ENCODE measurements at regions not wholly inside any gene's neighbourhood (a gene's known extent, or its start where the extent isn't known, plus 50 kb on each side); places are given as distances from the start of the nearest gene placed in this dataset.
A peak's percentile ranks its signal among the peaks of the same experiment; 100 is the strongest.

DNA sequence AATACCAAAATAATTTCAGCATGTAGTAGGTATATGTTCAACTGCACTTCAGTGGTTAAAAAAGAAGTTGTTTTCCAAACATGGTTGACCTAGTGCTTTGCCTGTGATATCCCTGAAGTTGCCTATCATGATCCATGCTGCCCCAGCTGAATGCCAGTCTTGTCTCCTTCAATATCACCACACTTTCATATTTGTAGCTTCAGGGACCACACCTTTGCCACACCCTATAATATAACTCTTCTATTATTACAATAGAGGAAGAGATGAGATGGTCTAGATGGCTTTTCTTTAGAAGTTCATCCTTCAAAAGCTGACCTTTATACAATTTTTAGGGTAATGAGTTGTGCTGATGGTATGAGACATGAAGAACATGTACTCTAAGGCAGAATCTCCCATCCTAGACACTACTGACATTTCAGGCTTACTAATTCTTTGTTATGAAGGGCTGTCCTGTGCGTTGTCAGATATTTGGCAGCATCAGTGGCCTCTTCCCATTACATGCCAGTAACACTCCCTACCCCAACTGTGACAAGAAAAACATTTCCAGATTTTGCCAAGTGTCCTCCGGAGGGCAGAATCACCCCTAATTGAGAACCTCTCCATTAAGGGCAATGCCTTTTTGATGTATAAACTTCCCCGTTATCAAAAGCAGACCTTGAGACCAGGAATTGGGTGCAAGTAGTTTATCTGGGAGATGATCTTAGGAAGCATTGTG is 76.2 kb upstream of the PLCL2 start:
- TF ChIP-seq CTCF (conservative IDR thresholded peaks at IDR 0.05): 0 out of 2 replicates have a peak, but pooled peaks have one; percentile 7
- H3K27ac ChIP-seq: no peak overlapping the region

GRCh38 chr3:16809482-16809881 is 75.3 kb upstream of the PLCL2 start:
- no peak for TF ChIP-seq CTCF (conservative IDR thresholded peaks at IDR 0.05)
- H3K27ac ChIP-seq: no peak overlapping the region

GRCh38 chr3:16809993-16810392 is 74.8 kb upstream of the PLCL2 start:
- TF ChIP-seq CTCF (conservative IDR thresholded peaks at IDR 0.05): no peak
- H3K27ac ChIP-seq: no peak overlapping the region

- H3K27ac ChIP-seq: no peak overlapping the region
- no peak for TF ChIP-seq CTCF (conservative IDR thresholded peaks at IDR 0.05)
Measured at GRCh38 chr3:16810593-16811367, 74.0 kb upstream of the PLCL2 start.

GRCh38 chr3:16811950-16812349 is 72.8 kb upstream of the PLCL2 start:
- no peak overlapping the region for H3K27ac ChIP-seq
- TF ChIP-seq CTCF (conservative IDR thresholded peaks at IDR 0.05): no peak

- TF ChIP-seq CTCF (conservative IDR thresholded peaks at IDR 0.05): no peak
Measured at GRCh38 chr3:16813336-16813735, 71.4 kb upstream of the PLCL2 start.

GRCh38 chr3:16816048-16816780 is 68.5 kb upstream of the PLCL2 start:
- no peak for TF ChIP-seq CTCF (conservative IDR thresholded peaks at IDR 0.05)
- no peak overlapping the region for H3K27ac ChIP-seq

More at GRCh38 chr3:16813336-16813735, 71.4 kb upstream of the PLCL2 start:
- H3K27ac ChIP-seq: no peak overlapping the region

Measured in VCaP (cell line).